K562 (cell line): ENCODE measurements at regions not wholly inside any gene's neighbourhood (a gene's known extent, or its start where the extent isn't known, plus 50 kb on each side); places are given as distances from the start of the nearest gene placed in this dataset.

Experiments used
- CBX5 ChIP-seq: IDR thresholded peaks from 2 replicates; pipeline ENCODE4 v1.6.1; 2014; ENCODE audit warnings: low read depth, borderline replicate concordance
- CHD4 ChIP-seq: fragments of 200-600 bp; sonication (generic); IDR thresholded peaks from 3 replicates; pipeline ENCODE4 v1.6.1; 2012; ENCODE audit warnings: low read depth, mild to moderate bottlenecking, mixed read lengths, low read length, inconsistent platforms; ENCODE audit not compliant: insufficient read depth, insufficient replicate concordance, poor library complexity, severe bottlenecking
- ESRRA ChIP-seq: fragments of 450-650 bp; IDR thresholded peaks from 2 replicates; pipeline ENCODE4 v1.6.1; 2014; ENCODE audit warnings: low read depth, mild to moderate bottlenecking, moderate library complexity, borderline replicate concordance
- HINFP ChIP-seq: fragments of 450-650 bp; conservative IDR thresholded peaks from 2 replicates; pipeline ENCODE4 v1.6.1; 2016; ENCODE audit warnings: missing genetic modification characterization, low read depth, mild to moderate bottlenecking, control low read depth, missing compliant biosample characterization
- JUN ChIP-seq, 2 experiments: sonication (generic) in 1 of 2; formaldehyde crosslinking in 1 of 2; IDR thresholded peaks; 2 replicates each; pipeline versions ENCODE4 v1.6.1 to v1.8.0; 2012 to 2022; ENCODE audit warnings: borderline replicate concordance in 2 of 2, mild to moderate bottlenecking in 2 of 2, improper control_type of control experiment in 1 of 2, low read depth in 1 of 2, low read length in 1 of 2, missing genetic modification reagents in 1 of 2
- MAFG ChIP-seq: fragments of 450-650 bp; conservative IDR thresholded peaks from 2 replicates; pipeline ENCODE4 v1.6.1; 2016; ENCODE audit warnings: missing genetic modification characterization, missing compliant biosample characterization
- POLR2AphosphoS5 ChIP-seq: IDR thresholded peaks from 2 replicates; pipeline ENCODE4 v1.6.1; 2011; ENCODE audit warnings: mild to moderate bottlenecking, low read depth, low read length, moderate library complexity; ENCODE audit not compliant: control insufficient read depth, insufficient read depth
- TAF1 ChIP-seq: IDR thresholded peaks from 2 replicates; pipeline ENCODE4 v1.6.1; 2011; ENCODE audit warnings: mild to moderate bottlenecking, low read length, moderate library complexity; ENCODE audit not compliant: insufficient read depth, control insufficient read depth, severe bottlenecking; ENCODE audit errors: extremely low read depth

- no peak for TF ChIP-seq ESRRA
- no peak for TF ChIP-seq MAFG
- no peak for TF ChIP-seq JUN (IDR thresholded peaks at IDR 0.05; ENCODE audit: borderline replicate concordance, low read depth, low read length)
- TF ChIP-seq JUN (CRISPR knock-in tag; IDR thresholded peaks at IDR 0.05; ENCODE audit: borderline replicate concordance) = no peak
- TF ChIP-seq POLR2AphosphoS5 = no peak
- TF ChIP-seq TAF1 = no peak
- TF ChIP-seq HINFP = no peak
- TF ChIP-seq CHD4 = no peak
- TF ChIP-seq CBX5 = no peak
These were observed 64.9 kb upstream of the DCBLD2 start for GRCh38 chr3:98966434-98966833.
